Activated naive CD4-positive, alpha-beta T cell treated with anti-CD3 and anti-CD28 coated beads, Interleukin-2, amount 10 ng/mL, durations not matched to agents 7 days and 5 days (primary cell): ENCODE measurements at regions not wholly inside any gene's neighbourhood (a gene's known extent, or its start where the extent isn't known, plus 50 kb on each side); places are given as distances from the start of the nearest gene placed in this dataset.
"Not testable (repeated sequence)": the region's sequence is repeated elsewhere in the genome, so short reads cannot be mapped to it uniquely, and the experiment has no call there.

Source experiments
- CTCF ChIA-PET: fragments of 350-600 bp; sonication (Branson Sonifier 250); formaldehyde crosslinking; loops from one replicate; lab custom pipeline; 2021; ENCODE audit warnings: antibody characterized with exemption; lab: Charles Lee
- DNase-seq: peaks from one replicate; pipeline ENCODE4 v3.0.0-alpha.2; 2020
- H3K27ac Mint-ChIP-seq: one replicate; pipeline ENCODE4 v1.8.0; 2021; ENCODE audit warnings: mild to moderate bottlenecking, moderate library complexity, mixed read lengths
- H3K27me3 Mint-ChIP-seq: one replicate; pipeline ENCODE4 v1.8.0; 2021; ENCODE audit warnings: mild to moderate bottlenecking, mixed read lengths
- H3K36me3 Mint-ChIP-seq: one replicate; pipeline ENCODE4 v1.8.0; 2021; ENCODE audit warnings: mixed read lengths
- H3K4me1 Mint-ChIP-seq: one replicate; pipeline ENCODE4 v1.8.0; 2021; ENCODE audit warnings: mixed read lengths
- H3K4me3 Mint-ChIP-seq: one replicate; pipeline ENCODE4 v1.8.0; 2021; ENCODE audit warnings: mild to moderate bottlenecking, moderate library complexity, mixed read lengths
- H3K9me3 Mint-ChIP-seq: one replicate; pipeline ENCODE4 v1.8.0; 2021; ENCODE audit warnings: mixed read lengths

- peak overlapping the region; percentile 88 for H3K27ac Mint-ChIP-seq
- H3K27me3 Mint-ChIP-seq = no peaks in the 10 kb centered on the region
- H3K4me1 Mint-ChIP-seq = peaks cover 93% of the 10 kb centered on the region
- peaks cover 7% of the 10 kb centered on the region for H3K36me3 Mint-ChIP-seq
- peaks cover 6% of the 10 kb centered on the region for H3K9me3 Mint-ChIP-seq
- peak overlapping the region; percentile 24 for H3K4me3 Mint-ChIP-seq
- DNase-seq = peak; percentile 71
- CTCF ChIA-PET = interaction anchor here (1.1 to 2.2 kb wide), 6 partner anchors 10 to 523 kb away, joined by 3 to 6 read pairs (median 4); no protein-coding TSS in a partner anchor
Observed at GRCh38 chr6:90463359-90463758, 123.5 kb downstream of the MAP3K7 start.

- Mint-ChIP-seq H3K27ac (no peak overlapping the region), H3K36me3 (peaks cover 7% of the 10 kb centered on the region), H3K9me3 (peaks cover 6% of the 10 kb centered on the region), H3K4me1 (peaks cover 96% of the 10 kb centered on the region), H3K27me3 (no peaks in the 10 kb centered on the region), H3K4me3 (no peak overlapping the region)
- no peak for DNase-seq
- CTCF ChIA-PET = interaction anchor here (1.1 to 2.2 kb wide), 5 partner anchors 14 to 65 kb away, joined by 3 to 6 read pairs (median 4); no protein-coding TSS in a partner anchor
Observed at GRCh38 chr6:90462102-90462501, 124.8 kb downstream of the MAP3K7 start.

- H3K36me3 Mint-ChIP-seq = peaks cover 7% of the 10 kb centered on the region
- DNase-seq = no peak
- H3K4me3 Mint-ChIP-seq = no peak overlapping the region
- CTCF ChIA-PET = interaction anchor here (1.1 to 6.5 kb wide), 4 partner anchors 14 to 64 kb away, joined by 3 to 59 read pairs (median 4); no protein-coding TSS in a partner anchor
- H3K27ac Mint-ChIP-seq = no peak overlapping the region
- peaks cover 6% of the 10 kb centered on the region for H3K9me3 Mint-ChIP-seq
- H3K4me1 Mint-ChIP-seq = peaks cover 94% of the 10 kb centered on the region
- no peaks in the 10 kb centered on the region for H3K27me3 Mint-ChIP-seq
Observed at GRCh38 chr6:90461383-90461782, 125.5 kb downstream of the MAP3K7 start.

- H3K4me3 Mint-ChIP-seq = no peak overlapping the region
- peaks cover 82% of the 10 kb centered on the region for H3K4me1 Mint-ChIP-seq
- H3K27me3 Mint-ChIP-seq = no peaks in the 10 kb centered on the region
- peak overlapping the region; percentile 93 for H3K27ac Mint-ChIP-seq
- H3K36me3 Mint-ChIP-seq = peaks cover 7% of the 10 kb centered on the region
- peaks cover 6% of the 10 kb centered on the region for H3K9me3 Mint-ChIP-seq
- DNase-seq = no peak
- CTCF ChIA-PET = interaction anchor here (1.1 to 6.5 kb wide), 5 partner anchors 10 to 62 kb away, joined by 3 to 59 read pairs (median 7); no protein-coding TSS in a partner anchor
Observed at GRCh38 chr6:90460051-90460450, 126.8 kb downstream of the MAP3K7 start.

GRCh38 chr6:90459225-90459758 lies 127.6 kb downstream of the MAP3K7 start:
- Mint-ChIP-seq H3K36me3 (peaks cover 7% of the 10 kb centered on the region), H3K4me1 (peaks cover 76% of the 10 kb centered on the region), H3K4me3 (peak overlapping the region; percentile 65), H3K27me3 (no peaks in the 10 kb centered on the region), H3K9me3 (peaks cover 9% of the 10 kb centered on the region), H3K27ac (peak overlapping the region; percentile 93)
- no peak for DNase-seq
- CTCF ChIA-PET = interaction anchor here (1.6 to 6.5 kb wide), 6 partner anchors 11 to 61 kb away, joined by 4 to 59 read pairs (median 8); no protein-coding TSS in a partner anchor

- H3K27me3 Mint-ChIP-seq = no peaks in the 10 kb centered on the region
- CTCF ChIA-PET = interaction anchor here (0.7 to 6.5 kb wide), 7 partner anchors 11 to 65 kb away, joined by 4 to 59 read pairs (median 6); no protein-coding TSS in a partner anchor
- H3K9me3 Mint-ChIP-seq = peaks cover 9% of the 10 kb centered on the region
- DNase-seq = peak; percentile 77
- H3K4me3 Mint-ChIP-seq = peak overlapping the region; percentile 65
- peak overlapping the region; percentile 93 for H3K27ac Mint-ChIP-seq
- peaks cover 4% of the 10 kb centered on the region for H3K36me3 Mint-ChIP-seq
- peaks cover 69% of the 10 kb centered on the region for H3K4me1 Mint-ChIP-seq
Observed at GRCh38 chr6:90458353-90459224, 128.3 kb downstream of the MAP3K7 start.

- H3K4me3 Mint-ChIP-seq = peak overlapping the region; percentile 65
- no peaks in the 10 kb centered on the region for H3K27me3 Mint-ChIP-seq
- CTCF ChIA-PET = interaction anchor here (0.7 to 6.5 kb wide), 6 partner anchors 18 to 65 kb away, joined by 3 to 59 read pairs (median 5); no protein-coding TSS in a partner anchor
- peak overlapping the region; percentile 93 for H3K27ac Mint-ChIP-seq
- peaks cover 9% of the 10 kb centered on the region for H3K9me3 Mint-ChIP-seq
- DNase-seq = no peak
- H3K4me1 Mint-ChIP-seq = peaks cover 62% of the 10 kb centered on the region
- H3K36me3 Mint-ChIP-seq = peaks cover 3% of the 10 kb centered on the region
Observed at GRCh38 chr6:90457867-90458259, 129.0 kb downstream of the MAP3K7 start.

- not testable (repeated sequence) for H3K27me3 Mint-ChIP-seq, H3K36me3 Mint-ChIP-seq, H3K9me3 Mint-ChIP-seq, H3K4me3 Mint-ChIP-seq
- Mint-ChIP-seq H3K27ac (peak overlapping the region; percentile 93), H3K4me1 (peaks cover 58% of the 10 kb centered on the region)
- CTCF ChIA-PET = interaction anchor here (0.7 to 6.5 kb wide), 10 partner anchors 10 to 64 kb away, joined by 3 to 59 read pairs (median 4); no protein-coding TSS in a partner anchor
- DNase-seq = peak; percentile 43
Observed at GRCh38 chr6:90456997-90457866, 129.6 kb downstream of the MAP3K7 start.

GRCh38 chr6:90456001-90456400 lies 130.9 kb downstream of the MAP3K7 start:
- H3K9me3 Mint-ChIP-seq = peaks cover 9% of the 10 kb centered on the region
- peaks cover 3% of the 10 kb centered on the region for H3K36me3 Mint-ChIP-seq
- CTCF ChIA-PET = interaction anchor here (0.9 to 6.5 kb wide), 5 partner anchors 9 to 20 kb away, joined by 3 to 59 read pairs (median 5); no protein-coding TSS in a partner anchor
- H3K4me1 Mint-ChIP-seq = peaks cover 46% of the 10 kb centered on the region
- no peak overlapping the region for H3K4me3 Mint-ChIP-seq
- H3K27ac Mint-ChIP-seq = no peak overlapping the region
- H3K27me3 Mint-ChIP-seq = no peaks in the 10 kb centered on the region
- DNase-seq = no peak

GRCh38 chr6:90454836-90455427 lies 131.9 kb downstream of the MAP3K7 start:
- H3K9me3 Mint-ChIP-seq = peaks cover 6% of the 10 kb centered on the region
- no peak overlapping the region for H3K4me3 Mint-ChIP-seq
- no peaks in the 10 kb centered on the region for H3K36me3 Mint-ChIP-seq
- DNase-seq = no peak
- peaks cover 42% of the 10 kb centered on the region for H3K4me1 Mint-ChIP-seq
- H3K27me3 Mint-ChIP-seq = no peaks in the 10 kb centered on the region
- CTCF ChIA-PET = interaction anchor here (0.9 to 2.0 kb wide), 3 partner anchors 11 to 13 kb away, joined by 3 to 6 read pairs (median 6); no protein-coding TSS in a partner anchor
- no peak overlapping the region for H3K27ac Mint-ChIP-seq

- peaks cover 21% of the 10 kb centered on the region for H3K4me1 Mint-ChIP-seq
- H3K9me3 Mint-ChIP-seq = peaks cover 5% of the 10 kb centered on the region
- CTCF ChIA-PET = interaction anchor here (1.4 kb wide), 1 partner anchor 24 kb away, joined by 3 read pairs; no protein-coding TSS in a partner anchor
- H3K27ac Mint-ChIP-seq = no peak overlapping the region
- H3K4me3 Mint-ChIP-seq = no peak overlapping the region
- peaks cover 5% of the 10 kb centered on the region for H3K36me3 Mint-ChIP-seq
- no peaks in the 10 kb centered on the region for H3K27me3 Mint-ChIP-seq
- DNase-seq = no peak
Observed at GRCh38 chr6:90450268-90450953, 136.5 kb downstream of the MAP3K7 start.

- H3K4me1 Mint-ChIP-seq = peaks cover 30% of the 10 kb centered on the region
- no peak for DNase-seq
- no peaks in the 10 kb centered on the region for H3K27me3 Mint-ChIP-seq
- H3K4me3 Mint-ChIP-seq = no peak overlapping the region
- H3K9me3 Mint-ChIP-seq = peaks cover 2% of the 10 kb centered on the region
- CTCF ChIA-PET = no interaction called here
- H3K27ac Mint-ChIP-seq = no peak overlapping the region
- H3K36me3 Mint-ChIP-seq = peaks cover 7% of the 10 kb centered on the region
Observed at GRCh38 chr6:90449311-90449710, 137.6 kb downstream of the MAP3K7 start.
